ENCODE measurements at regions not wholly inside any gene's neighbourhood (a gene's known extent, or its start where the extent isn't known, plus 50 kb on each side); places are given as distances from the start of the nearest gene placed in this dataset.

DNA sequence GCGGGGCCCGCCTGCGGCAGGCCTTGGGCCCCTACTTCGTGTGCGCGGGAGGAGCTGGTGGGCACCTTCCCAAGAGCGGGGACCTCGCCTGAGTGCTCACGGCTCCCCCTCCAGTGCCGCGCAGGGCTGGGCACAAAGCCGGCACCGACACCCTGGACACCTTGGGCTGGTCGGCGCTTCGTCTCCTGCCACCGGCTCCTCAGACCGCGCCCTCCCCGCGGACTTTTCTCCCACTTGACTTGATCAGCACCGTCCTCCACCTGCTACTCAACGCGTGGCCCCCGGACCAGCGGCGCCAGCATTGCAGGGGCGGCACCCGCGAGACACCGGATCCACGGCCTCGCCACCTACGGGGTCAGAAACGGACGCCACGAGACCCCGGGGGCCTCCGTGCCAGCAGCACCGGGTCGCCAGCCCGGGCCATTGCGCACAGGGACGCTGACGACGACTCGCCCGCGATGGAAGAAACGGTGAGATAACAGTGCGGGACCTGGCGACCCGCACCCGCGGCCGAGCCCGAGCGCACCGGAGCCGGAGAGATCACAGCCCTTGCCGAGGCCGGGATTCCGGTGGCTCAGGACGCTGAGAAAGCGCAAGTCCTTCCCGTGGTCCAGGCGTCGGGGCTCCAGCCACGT is 154.2 kb downstream of the DLL1 start:
- no peaks in the 10 kb centered on the region for H3K4me1 Mint-ChIP-seq (ENCODE audit: low read depth, unreplicated experiment)

DNA sequence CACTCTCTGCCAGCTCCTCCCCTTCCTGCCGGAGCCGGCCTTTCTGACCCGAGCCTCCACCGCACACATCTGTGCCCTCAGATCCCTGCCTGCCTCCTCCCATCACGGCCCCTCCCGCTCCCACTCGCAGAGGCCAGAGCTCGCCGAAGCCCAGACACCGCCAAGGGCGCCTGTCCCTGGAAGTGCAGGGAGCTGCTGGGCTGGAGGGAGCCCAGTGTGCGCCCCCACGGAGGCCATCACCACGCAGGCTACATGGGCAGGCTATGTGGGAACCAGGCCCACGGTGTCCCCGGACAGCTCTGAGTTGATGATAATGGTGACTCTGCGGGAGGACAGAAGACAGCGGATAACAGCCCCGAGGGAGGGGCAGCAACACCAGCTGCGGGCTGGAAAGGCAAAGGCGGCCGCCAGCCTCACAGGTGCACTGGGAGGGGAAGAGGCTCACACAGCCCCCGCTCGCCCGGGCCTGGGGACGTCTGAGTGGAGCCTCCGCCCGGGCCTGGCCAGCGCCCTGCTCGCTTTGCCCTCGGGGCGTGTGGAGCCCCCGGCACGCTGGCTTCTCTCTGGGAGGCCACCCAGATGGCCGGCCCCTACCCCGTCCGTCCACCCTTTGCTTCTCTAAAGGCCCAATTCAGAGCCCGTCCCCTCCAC is 154.9 kb downstream of the DLL1 start:
- Histone ChIP-seq H3K4me3 (ENCODE audit: insufficient read depth, low read depth, low read length) (no peak overlapping the region), H3K79me2 (ENCODE audit: insufficient read depth, low read length) (no peaks in the 10 kb centered on the region), H2AFZ (ENCODE audit: low read depth, low read length) (no peak overlapping the region), H3K27ac (ENCODE audit: low read depth, low read length) (no peak overlapping the region), H4K20me1 (ENCODE audit: insufficient read depth, low read length) (no peaks in the 10 kb centered on the region), H3K4me2 (ENCODE audit: low read length) (no peak overlapping the region), H3K9me3 (ENCODE audit: insufficient read depth, low read depth, low read length) (no peaks in the 10 kb centered on the region), H3K9ac (ENCODE audit: low read length) (no peak overlapping the region), H3K27me3 (ENCODE audit: insufficient read depth, low read length) (no peaks in the 10 kb centered on the region), H3K4me1 (ENCODE audit: insufficient read depth, low read length) (peaks cover 4% of the 10 kb centered on the region), H3K36me3 (ENCODE audit: insufficient read depth, low read length) (no peaks in the 10 kb centered on the region)
- H3K9me3 Mint-ChIP-seq (ENCODE audit: unreplicated experiment) = peaks cover 20% of the 10 kb centered on the region
- no peak overlapping the region for H3K4me3 Mint-ChIP-seq (ENCODE audit: unreplicated experiment)
- peaks cover 27% of the 10 kb centered on the region for H3K27me3 Mint-ChIP-seq (ENCODE audit: low read depth, unreplicated experiment)
- no peak overlapping the region for H3K27ac Mint-ChIP-seq (ENCODE audit: unreplicated experiment)
- FAIRE-seq (no peak), DNase-seq (ENCODE audit: low read depth) (no peak)
- peaks cover 6% of the 10 kb centered on the region for H3K36me3 Mint-ChIP-seq (ENCODE audit: low read depth, unreplicated experiment)
- TF ChIP-seq EZH2 (IDR thresholded peaks at IDR 0.05; ENCODE audit: insufficient read depth, low read length) = no peak
- TF ChIP-seq, protein P1, sequence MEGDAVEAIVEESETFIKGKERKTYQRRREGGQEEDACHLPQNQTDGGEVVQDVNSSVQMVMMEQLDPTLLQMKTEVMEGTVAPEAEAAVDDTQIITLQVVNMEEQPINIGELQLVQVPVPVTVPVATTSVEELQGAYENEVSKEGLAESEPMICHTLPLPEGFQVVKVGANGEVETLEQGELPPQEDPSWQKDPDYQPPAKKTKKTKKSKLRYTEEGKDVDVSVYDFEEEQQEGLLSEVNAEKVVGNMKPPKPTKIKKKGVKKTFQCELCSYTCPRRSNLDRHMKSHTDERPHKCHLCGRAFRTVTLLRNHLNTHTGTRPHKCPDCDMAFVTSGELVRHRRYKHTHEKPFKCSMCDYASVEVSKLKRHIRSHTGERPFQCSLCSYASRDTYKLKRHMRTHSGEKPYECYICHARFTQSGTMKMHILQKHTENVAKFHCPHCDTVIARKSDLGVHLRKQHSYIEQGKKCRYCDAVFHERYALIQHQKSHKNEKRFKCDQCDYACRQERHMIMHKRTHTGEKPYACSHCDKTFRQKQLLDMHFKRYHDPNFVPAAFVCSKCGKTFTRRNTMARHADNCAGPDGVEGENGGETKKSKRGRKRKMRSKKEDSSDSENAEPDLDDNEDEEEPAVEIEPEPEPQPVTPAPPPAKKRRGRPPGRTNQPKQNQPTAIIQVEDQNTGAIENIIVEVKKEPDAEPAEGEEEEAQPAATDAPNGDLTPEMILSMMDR (IDR thresholded peaks at IDR 0.05; ENCODE audit: insufficient read depth, low read depth, low read length) = no peak
- no peaks in the 10 kb centered on the region for H3K4me1 Mint-ChIP-seq (ENCODE audit: low read depth, unreplicated experiment)

More for the DNA sequence above, 154.2 kb downstream of the DLL1 start:
- Mint-ChIP-seq H3K36me3 (ENCODE audit: low read depth, unreplicated experiment) (peaks cover 6% of the 10 kb centered on the region), H3K4me3 (ENCODE audit: unreplicated experiment) (no peak overlapping the region), H3K27ac (ENCODE audit: unreplicated experiment) (no peak overlapping the region), H3K9me3 (ENCODE audit: unreplicated experiment) (peaks cover 20% of the 10 kb centered on the region), H3K27me3 (ENCODE audit: low read depth, unreplicated experiment) (peaks cover 30% of the 10 kb centered on the region)
- FAIRE-seq (no peak), DNase-seq (ENCODE audit: low read depth) (no peak)
- no peaks in the 10 kb centered on the region for H4K20me1 ChIP-seq (ENCODE audit: insufficient read depth, low read length)
- no peak overlapping the region for H3K4me3 ChIP-seq (ENCODE audit: insufficient read depth, low read depth, low read length)
- peaks cover 3% of the 10 kb centered on the region for H3K9me3 ChIP-seq (ENCODE audit: insufficient read depth, low read depth, low read length)
- TF ChIP-seq EZH2 (IDR thresholded peaks at IDR 0.05; ENCODE audit: insufficient read depth, low read length) = no peak
- TF ChIP-seq, protein P1 (IDR thresholded peaks at IDR 0.05; ENCODE audit: insufficient read depth, low read depth, low read length) = no peak
- H3K79me2 ChIP-seq (ENCODE audit: insufficient read depth, low read length) = no peaks in the 10 kb centered on the region
- no peaks in the 10 kb centered on the region for H3K27me3 ChIP-seq (ENCODE audit: insufficient read depth, low read length)
- H3K9ac ChIP-seq (ENCODE audit: low read length) = no peak overlapping the region
- no peak overlapping the region for H3K4me2 ChIP-seq (ENCODE audit: low read length)
- no peaks in the 10 kb centered on the region for H3K36me3 ChIP-seq (ENCODE audit: insufficient read depth, low read length)
- H3K27ac ChIP-seq (ENCODE audit: low read depth, low read length) = no peak overlapping the region
- no peak overlapping the region for H2AFZ ChIP-seq (ENCODE audit: low read depth, low read length)
- peaks cover 4% of the 10 kb centered on the region for H3K4me1 ChIP-seq (ENCODE audit: insufficient read depth, low read length)

DNA sequence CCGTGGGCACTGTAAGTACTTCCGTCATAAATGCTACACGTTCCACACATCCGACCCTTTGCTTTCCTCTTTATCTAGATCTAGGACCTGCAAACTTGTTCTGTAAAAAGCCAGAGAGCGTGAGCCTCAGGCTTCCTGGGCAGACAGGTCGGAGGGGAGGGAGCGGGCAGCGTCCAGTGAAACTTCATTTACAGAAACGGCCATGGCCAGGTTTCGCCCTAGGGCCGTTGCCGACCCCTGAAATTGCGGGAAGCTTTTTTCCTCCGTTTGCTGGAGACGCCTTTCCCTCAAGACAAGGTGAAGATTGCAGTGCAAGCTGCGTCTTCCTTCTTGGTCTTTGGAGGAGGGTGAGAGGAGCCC is 155.4 kb downstream of the DLL1 start:
- H3K79me2 ChIP-seq (ENCODE audit: insufficient read depth, low read length) = no peaks in the 10 kb centered on the region
- peaks cover 27% of the 10 kb centered on the region for H3K27me3 Mint-ChIP-seq (ENCODE audit: low read depth, unreplicated experiment)
- no peak overlapping the region for H2AFZ ChIP-seq (ENCODE audit: low read depth, low read length)
- H3K27ac Mint-ChIP-seq (ENCODE audit: unreplicated experiment) = no peak overlapping the region
- H3K4me1 ChIP-seq (ENCODE audit: insufficient read depth, low read length) = peaks cover 4% of the 10 kb centered on the region
- no peak overlapping the region for H3K27ac ChIP-seq (ENCODE audit: low read depth, low read length)
- no peaks in the 10 kb centered on the region for H3K9me3 ChIP-seq (ENCODE audit: insufficient read depth, low read depth, low read length)
- H3K4me2 ChIP-seq (ENCODE audit: low read length) = no peak overlapping the region
- no peaks in the 10 kb centered on the region for H4K20me1 ChIP-seq (ENCODE audit: insufficient read depth, low read length)
- TF ChIP-seq, protein P1 (IDR thresholded peaks at IDR 0.05; ENCODE audit: insufficient read depth, low read depth, low read length) = no peak
- TF ChIP-seq EZH2 (IDR thresholded peaks at IDR 0.05; ENCODE audit: insufficient read depth, low read length) = no peak
- no peaks in the 10 kb centered on the region for H3K27me3 ChIP-seq (ENCODE audit: insufficient read depth, low read length)
- H3K4me3 ChIP-seq (ENCODE audit: insufficient read depth, low read depth, low read length) = no peak overlapping the region
- no peak overlapping the region for H3K4me3 Mint-ChIP-seq (ENCODE audit: unreplicated experiment)
- FAIRE-seq (no peak), DNase-seq (ENCODE audit: low read depth) (no peak)
- H3K36me3 Mint-ChIP-seq (ENCODE audit: low read depth, unreplicated experiment) = peaks cover 6% of the 10 kb centered on the region
- H3K9me3 Mint-ChIP-seq (ENCODE audit: unreplicated experiment) = peaks cover 20% of the 10 kb centered on the region
- no peak overlapping the region for H3K9ac ChIP-seq (ENCODE audit: low read length)
- H3K36me3 ChIP-seq (ENCODE audit: insufficient read depth, low read length) = no peaks in the 10 kb centered on the region
- H3K4me1 Mint-ChIP-seq (ENCODE audit: low read depth, unreplicated experiment) = no peaks in the 10 kb centered on the region

Data from astrocyte (in vitro differentiated cells and primary cell).